Body of pancreas (tissue), 4 donors: ENCODE measurements at regions not wholly inside any gene's neighbourhood (a gene's known extent, or its start where the extent isn't known, plus 50 kb on each side); places are given as distances from the start of the nearest gene placed in this dataset.

ENCODE experiments used
- POLR2A ChIP-seq, 3 donors: fragments of 450-650 bp; IDR thresholded peaks; one replicate each; pipeline ENCODE4 v1.6.1; 2016; ENCODE audit warnings: antibody characterized with exemption in 3 of 3, mild to moderate bottlenecking in 2 of 3
- TF ChIP-seq, protein P1 (sequence below), 7 experiments: fragments of 450-650 bp in 4 of 7; fragments of 200-600 bp in 3 of 7; sonication (generic) in 3 of 7; IDR thresholded peaks; one replicate each; pipeline ENCODE4 v1.5.1; 2016 to 2019; ENCODE audit warnings: antibody characterized with exemption in 7 of 7

DNA sequence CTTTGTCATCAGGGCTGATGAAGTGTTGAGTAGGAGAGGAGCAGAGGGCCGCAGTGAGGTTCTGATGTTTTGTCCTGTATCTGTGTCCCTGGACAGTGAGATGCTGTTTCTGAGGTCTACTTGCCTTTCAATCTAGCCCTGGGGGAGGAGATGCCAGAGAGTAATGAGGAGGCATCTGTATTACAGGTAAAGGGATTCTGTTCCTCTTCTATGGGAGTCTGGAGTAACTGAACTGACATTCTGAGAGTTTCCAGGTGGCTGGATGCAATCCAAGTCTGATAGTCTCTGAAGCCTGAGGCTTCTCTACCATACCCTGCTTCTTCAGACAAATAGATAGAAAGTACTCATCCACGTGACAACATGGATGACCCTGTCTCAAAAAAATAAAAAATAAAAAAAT is 60.9 kb downstream of the IL12A start:
- no peak for TF ChIP-seq POLR2A (IDR thresholded peaks at IDR 0.05)
- TF ChIP-seq, protein P1, sequence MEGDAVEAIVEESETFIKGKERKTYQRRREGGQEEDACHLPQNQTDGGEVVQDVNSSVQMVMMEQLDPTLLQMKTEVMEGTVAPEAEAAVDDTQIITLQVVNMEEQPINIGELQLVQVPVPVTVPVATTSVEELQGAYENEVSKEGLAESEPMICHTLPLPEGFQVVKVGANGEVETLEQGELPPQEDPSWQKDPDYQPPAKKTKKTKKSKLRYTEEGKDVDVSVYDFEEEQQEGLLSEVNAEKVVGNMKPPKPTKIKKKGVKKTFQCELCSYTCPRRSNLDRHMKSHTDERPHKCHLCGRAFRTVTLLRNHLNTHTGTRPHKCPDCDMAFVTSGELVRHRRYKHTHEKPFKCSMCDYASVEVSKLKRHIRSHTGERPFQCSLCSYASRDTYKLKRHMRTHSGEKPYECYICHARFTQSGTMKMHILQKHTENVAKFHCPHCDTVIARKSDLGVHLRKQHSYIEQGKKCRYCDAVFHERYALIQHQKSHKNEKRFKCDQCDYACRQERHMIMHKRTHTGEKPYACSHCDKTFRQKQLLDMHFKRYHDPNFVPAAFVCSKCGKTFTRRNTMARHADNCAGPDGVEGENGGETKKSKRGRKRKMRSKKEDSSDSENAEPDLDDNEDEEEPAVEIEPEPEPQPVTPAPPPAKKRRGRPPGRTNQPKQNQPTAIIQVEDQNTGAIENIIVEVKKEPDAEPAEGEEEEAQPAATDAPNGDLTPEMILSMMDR (IDR thresholded peaks at IDR 0.05): no peak
